Sigmoid colon (tissue), 6 donors: ENCODE measurements at regions not wholly inside any gene's neighbourhood (a gene's known extent, or its start where the extent isn't known, plus 50 kb on each side); places are given as distances from the start of the nearest gene placed in this dataset.
"Not testable (repeated sequence)": the region's sequence is repeated elsewhere in the genome, so short reads cannot be mapped to it uniquely, and the experiment has no call there.

Experiments used
- DNase-seq: peaks from one replicate; pipeline ENCODE4 v3.0.0-alpha.2; 2019
- H3K27ac ChIP-seq, 4 donors: fragments of 200-600 bp; sonication (generic); one replicate each; pipeline ENCODE4 v1.5.1; 2016 to 2019; ENCODE audit warnings: mild to moderate bottlenecking in 1 of 4
- H3K27me3 ChIP-seq, 3 donors: fragments of 200-600 bp; sonication (generic); one replicate each; pipeline ENCODE4 v1.5.1; 2019; ENCODE audit warnings: mild to moderate bottlenecking in 1 of 3
- H3K36me3 ChIP-seq, 4 donors: fragments of 200-600 bp; sonication (generic); one replicate each; pipeline ENCODE4 v1.5.1; 2016 to 2019
- H3K4me1 ChIP-seq, 4 donors: fragments of 200-600 bp; sonication (generic); one replicate each; pipeline ENCODE4 v1.5.1; 2017 to 2019
- H3K4me3 ChIP-seq, 4 donors: fragments of 200-600 bp; sonication (generic); one replicate each; pipeline ENCODE4 v1.5.1; 2017 to 2019; ENCODE audit warnings: mild to moderate bottlenecking in 2 of 4, moderate library complexity in 1 of 4
- H3K9me3 ChIP-seq, 4 donors: fragments of 200-600 bp in 3 of 4; sonication (generic) in 3 of 4; one replicate each; pipeline versions ENCODE4 v1.5.1 to v1.6.1; 2013 to 2019
- CTCF ChIP-seq, 4 experiments: fragments of 450-650 bp in 3 of 4; fragments of 200-600 bp in 1 of 4; IDR thresholded peaks; one replicate each; pipeline ENCODE4 v1.5.1; 2016 to 2019; ENCODE audit warnings: antibody characterized with exemption in 4 of 4, mild to moderate bottlenecking in 3 of 4, moderate library complexity in 2 of 4
- EP300 ChIP-seq, 4 donors: sonication (generic); formaldehyde crosslinking; IDR thresholded peaks; one replicate each; pipeline ENCODE4 v1.6.1; 2017; ENCODE audit warnings: antibody characterized with exemption in 4 of 4
- POLR2A ChIP-seq, 2 donors: fragments of 450-650 bp; IDR thresholded peaks; one replicate each; pipeline ENCODE4 v1.6.1; 2016; ENCODE audit warnings: antibody characterized with exemption in 2 of 2, mild to moderate bottlenecking in 2 of 2, moderate library complexity in 2 of 2
- POLR2AphosphoS5 ChIP-seq, 4 donors: sonication (generic); formaldehyde crosslinking; IDR thresholded peaks; one replicate each; pipeline ENCODE4 v1.6.1; 2017; ENCODE audit warnings: antibody characterized with exemption in 4 of 4
- WGBS, 2 donors: extraction: QIAGEN DNeasy Blood & Tissue Kit; methylation state at CpG; one replicate each; pipeline ENCODE4 v1.1.7; 2013; 5-methylcytosine and 5-hydroxymethylcytosine counted together
- intact Hi-C: fragments of 100-400 bp; cut with DNase I; formaldehyde crosslinking; loops from one replicate; pipeline ENCODE4 v1.15.1; 2023
- donor health status: healthy with polysubstance abuse.
- donor health status: healthy.

GRCh38 chr6:66179361-66179760 lies 472.3 kb upstream of the EYS start:
- 77 to 79% methylated on average over 3 of the region's 3 CpGs for WGBS, 2 donors

GRCh38 chr6:66173587-66173986 lies 466.6 kb upstream of the EYS start:
- intact Hi-C loops: no loop called here
- Histone ChIP-seq H3K27me3 (no peaks in the 10 kb centered on the region), H3K27ac (no peak overlapping the region), H3K4me3 (no peak overlapping the region), H3K4me1 (no peaks in the 10 kb centered on the region), H3K9me3 (peaks cover 4 to 13% (median 5%) of the 10 kb centered on the region in 4 donors), H3K36me3 (no peaks in the 10 kb centered on the region)
- TF ChIP-seq EP300 (IDR thresholded peaks at IDR 0.05) (no peak), POLR2AphosphoS5 (IDR thresholded peaks at IDR 0.05) (no peak), POLR2A (IDR thresholded peaks at IDR 0.05) (no peak), CTCF (IDR thresholded peaks at IDR 0.05) (no peak)
- DNase-seq: no peak
- WGBS, 2 donors: 78 to 88% methylated on average over 6 of the region's 6 CpGs

More at GRCh38 chr6:66179361-66179760, 472.3 kb upstream of the EYS start:
- no peak for DNase-seq
- intact Hi-C loops: no loop called here
- TF ChIP-seq POLR2AphosphoS5 (IDR thresholded peaks at IDR 0.05): no peak
- TF ChIP-seq POLR2A (IDR thresholded peaks at IDR 0.05): no peak
- no peak for TF ChIP-seq CTCF (IDR thresholded peaks at IDR 0.05)
- TF ChIP-seq EP300 (IDR thresholded peaks at IDR 0.05): no peak
- Histone ChIP-seq H3K4me3 (no peak overlapping the region), H3K27me3 (no peaks in the 10 kb centered on the region), H3K4me1 (no peaks in the 10 kb centered on the region), H3K27ac (no peak overlapping the region), H3K9me3 (peaks cover 0 to 4% (median 0%) of the 10 kb centered on the region in 4 donors), H3K36me3 (no peaks in the 10 kb centered on the region)

GRCh38 chr6:66166713-66167112 lies 459.7 kb upstream of the EYS start:
- H3K36me3 ChIP-seq, H3K27ac ChIP-seq, intact Hi-C loops, H3K4me3 ChIP-seq, H3K9me3 ChIP-seq, H3K4me1 ChIP-seq, H3K27me3 ChIP-seq, DNase-seq: not testable (repeated sequence)
- 89% methylated on average over 10 of the region's 10 CpGs for WGBS, 2 donors

GRCh38 chr6:66161546-66162108 lies 454.6 kb upstream of the EYS start:
- 48 to 70% methylated on average over 1 of the region's 1 CpG for WGBS, 2 donors
- peaks cover 0 to 9% (median under 1%) of the 10 kb centered on the region in 4 donors for H3K9me3 ChIP-seq
- intact Hi-C loops: no loop called here
- H3K27me3 ChIP-seq: no peaks in the 10 kb centered on the region
- TF ChIP-seq POLR2A (IDR thresholded peaks at IDR 0.05) (no peak), CTCF (IDR thresholded peaks at IDR 0.05) (no peak), POLR2AphosphoS5 (IDR thresholded peaks at IDR 0.05) (no peak), EP300 (IDR thresholded peaks at IDR 0.05) (no peak)
- no peak overlapping the region for H3K4me3 ChIP-seq
- no peak for DNase-seq
- H3K27ac ChIP-seq: no peak overlapping the region
- no peaks in the 10 kb centered on the region for H3K36me3 ChIP-seq
- no peaks in the 10 kb centered on the region for H3K4me1 ChIP-seq

- DNase-seq: no peak
- intact Hi-C loops: no loop called here
- WGBS, 2 donors: 83 to 92% methylated on average over 2 of the region's 2 CpGs
- no peaks in the 10 kb centered on the region for H3K4me1 ChIP-seq
- H3K36me3 ChIP-seq: no peaks in the 10 kb centered on the region
- H3K4me3 ChIP-seq: no peak overlapping the region
- no peak for TF ChIP-seq EP300 (IDR thresholded peaks at IDR 0.05)
- H3K27me3 ChIP-seq: no peaks in the 10 kb centered on the region
- peaks cover 0 to 9% (median under 1%) of the 10 kb centered on the region in 4 donors for H3K9me3 ChIP-seq
- H3K27ac ChIP-seq: no peak overlapping the region
Observed at GRCh38 chr6:66159937-66160336, 452.9 kb upstream of the EYS start.

GRCh38 chr6:66153247-66153646 lies 446.2 kb upstream of the EYS start:
- WGBS, 2 donors: 44 to 58% methylated on average over 2 of the region's 2 CpGs
- intact Hi-C loops: no loop called here
- H3K4me1 ChIP-seq: no peaks in the 10 kb centered on the region
- TF ChIP-seq EP300 (IDR thresholded peaks at IDR 0.05) (no peak), CTCF (IDR thresholded peaks at IDR 0.05) (no peak), POLR2AphosphoS5 (IDR thresholded peaks at IDR 0.05) (no peak), POLR2A (IDR thresholded peaks at IDR 0.05) (no peak)
- DNase-seq: no peak
- no peaks in the 10 kb centered on the region for H3K27me3 ChIP-seq
- no peaks in the 10 kb centered on the region for H3K36me3 ChIP-seq
- H3K27ac ChIP-seq: no peak overlapping the region
- H3K9me3 ChIP-seq: no peaks in the 10 kb centered on the region
- no peak overlapping the region for H3K4me3 ChIP-seq
